ENCODE measurements at regions not wholly inside any gene's neighbourhood (a gene's known extent, or its start where the extent isn't known, plus 50 kb on each side); places are given as distances from the start of the nearest gene placed in this dataset.
"Not testable (repeated sequence)": the region's sequence is repeated elsewhere in the genome, so short reads cannot be mapped to it uniquely, and the experiment has no call there.

DNA sequence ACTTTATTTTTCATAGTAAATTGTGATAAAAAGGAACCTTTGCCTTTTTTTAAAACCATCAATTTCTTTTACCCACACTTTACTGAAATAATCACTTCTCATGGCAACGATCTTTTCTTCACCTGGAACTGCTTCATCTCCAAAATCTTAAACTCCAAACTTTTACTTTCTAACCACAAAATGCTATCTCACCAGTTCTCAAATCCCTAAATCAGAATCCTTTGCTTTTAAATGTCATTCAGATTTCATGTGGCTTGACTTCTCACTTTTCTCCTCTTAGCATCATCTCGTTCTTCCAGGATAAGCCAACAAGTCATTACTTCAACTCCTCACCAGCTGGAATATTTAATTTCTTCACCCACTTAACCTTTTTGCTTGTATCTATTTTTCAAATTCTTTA is 284.3 kb upstream of the RASGEF1B start:
- DNase-seq: no peak

DNA sequence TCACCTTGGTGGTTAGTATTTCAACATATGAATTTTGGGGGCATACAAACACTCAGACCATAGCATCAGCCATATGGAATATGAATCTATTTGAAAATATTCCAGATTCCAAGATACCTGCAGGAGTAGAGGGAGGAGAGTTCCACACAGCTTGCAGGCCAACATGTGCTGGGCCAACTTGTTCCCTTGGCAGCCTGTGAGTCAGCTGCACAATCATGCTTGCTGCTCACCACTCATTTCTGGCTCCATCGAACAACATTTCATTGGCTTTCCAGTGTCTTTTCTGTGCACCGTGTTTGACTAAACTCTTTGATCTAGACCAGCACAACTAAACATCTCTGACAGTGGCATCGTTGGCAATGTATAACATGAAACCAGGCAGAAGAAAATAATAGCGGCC is 282.5 kb upstream of the RASGEF1B start:
- DNase-seq: no peak

DNA sequence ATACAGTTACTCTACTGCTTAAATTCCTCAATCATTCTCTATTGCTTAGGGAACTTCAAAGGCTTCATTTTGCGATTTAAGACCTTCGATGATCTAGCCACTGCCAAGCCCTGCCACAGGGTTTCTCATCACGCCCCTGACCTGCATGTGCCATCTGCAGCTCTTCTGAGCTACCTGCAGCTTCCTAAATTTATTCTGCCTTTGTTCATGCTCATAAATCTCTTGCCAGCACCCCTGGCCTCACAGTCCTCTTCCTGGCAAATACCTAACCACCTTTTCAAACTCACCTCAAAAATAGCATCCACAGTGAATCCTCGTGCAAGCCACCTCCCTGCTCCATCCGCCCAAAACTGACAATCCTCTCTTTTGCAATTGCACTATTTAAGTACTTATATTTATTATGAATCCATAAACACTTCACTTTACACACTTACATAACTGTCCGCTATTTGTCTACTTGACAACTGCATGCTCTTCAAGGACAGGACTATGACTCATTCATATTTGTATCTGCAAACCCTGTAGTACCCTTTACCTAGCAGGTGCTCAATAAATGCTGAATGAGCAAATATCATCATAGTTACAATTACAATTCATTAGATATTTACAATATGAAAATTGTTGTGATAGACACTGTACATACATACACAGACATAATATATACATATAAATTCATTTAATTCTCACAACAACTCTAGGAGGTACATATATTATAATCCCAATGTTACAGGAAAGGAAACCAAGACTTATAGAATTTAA is 280.0 kb upstream of the RASGEF1B start:
- no peak for DNase-seq

DNA sequence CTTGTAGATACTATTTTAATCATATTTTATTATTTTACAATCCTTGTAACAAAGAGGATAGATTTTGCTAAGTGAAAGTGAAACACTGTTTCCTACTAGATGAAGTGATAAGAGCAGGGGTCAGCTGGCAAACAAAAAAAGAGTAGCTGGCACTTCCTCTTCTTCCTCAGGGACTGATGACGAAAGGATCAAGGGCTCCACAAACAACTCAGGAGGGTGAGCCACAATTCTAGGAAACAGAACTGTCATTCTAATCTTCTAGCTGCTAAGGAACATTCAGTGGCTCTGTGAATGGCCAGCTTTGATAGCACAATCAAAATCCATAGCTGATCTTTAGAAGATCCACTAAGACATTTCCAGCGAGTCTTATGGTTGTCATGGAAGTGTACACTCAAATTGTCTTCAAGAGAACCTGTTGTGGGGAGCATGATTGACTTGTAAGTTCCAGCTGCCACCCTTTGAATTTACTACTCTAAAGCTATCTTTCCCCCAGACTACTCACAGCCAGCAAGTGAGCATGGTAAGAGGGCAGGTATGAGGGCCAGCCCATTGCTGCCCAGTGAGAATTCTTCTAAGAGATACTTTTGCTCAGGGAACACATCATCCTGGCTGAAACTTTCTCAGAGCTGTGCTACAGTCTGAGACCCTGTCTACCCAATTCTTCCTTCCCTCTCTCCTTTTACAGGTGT is 275.7 kb upstream of the RASGEF1B start:
- DNase-seq: no peak

DNA sequence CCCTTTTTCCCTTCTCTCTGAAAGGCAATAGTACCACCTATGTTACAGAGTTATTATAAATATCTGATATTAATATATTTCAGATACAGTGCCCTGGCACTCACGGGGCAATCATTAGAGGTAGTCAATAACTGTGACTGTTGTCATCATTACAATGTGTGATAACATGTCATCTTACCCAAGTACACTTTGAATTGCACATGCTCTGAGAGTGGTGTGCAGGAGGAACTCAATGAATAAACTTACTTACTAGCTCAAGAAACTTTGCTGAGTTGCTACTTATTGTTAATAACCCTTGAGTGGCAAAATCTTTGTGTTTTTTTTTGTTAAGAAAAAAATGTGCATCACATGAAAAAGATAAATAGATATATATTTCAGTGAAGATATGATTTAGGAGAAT is 275.1 kb upstream of the RASGEF1B start:
- DNase-seq: no peak

DNA sequence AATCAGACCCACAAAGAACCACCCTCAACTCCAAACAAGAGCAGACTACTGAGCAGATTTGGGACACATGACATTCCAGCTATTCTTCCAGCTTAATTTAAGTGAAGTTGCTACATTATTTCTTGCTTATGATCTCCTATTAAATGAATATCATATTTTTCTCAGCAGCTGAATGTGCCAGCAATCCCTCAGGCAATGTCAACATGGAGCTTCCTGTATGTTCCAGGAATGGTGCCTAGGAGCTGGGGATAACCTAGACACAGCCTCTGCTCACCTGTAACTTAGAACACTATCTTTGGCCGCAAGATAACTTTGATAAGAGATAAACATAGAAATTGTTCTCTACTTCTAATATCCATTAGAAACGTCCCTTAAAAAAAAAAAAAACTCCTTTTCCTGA is 274.4 kb upstream of the RASGEF1B start:
- DNase-seq: no peak

DNA sequence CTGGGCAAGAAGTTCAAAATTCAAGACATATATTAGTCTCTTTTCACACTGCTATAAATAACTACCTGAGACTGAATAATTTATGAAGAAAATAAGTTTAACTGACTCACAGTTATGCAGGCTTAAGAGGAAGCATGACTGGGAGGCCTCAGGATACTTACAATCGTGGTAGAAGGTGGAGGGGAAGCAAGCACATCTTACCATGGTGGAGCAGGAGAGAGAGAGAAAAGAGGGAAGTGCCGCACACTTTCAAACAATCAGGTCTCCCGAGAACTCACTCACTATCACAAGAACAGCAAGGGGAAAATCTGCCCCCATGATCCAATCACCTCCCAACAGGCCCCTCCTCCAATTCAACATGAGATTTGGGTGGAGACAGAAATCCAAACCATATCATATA is 273.3 kb upstream of the RASGEF1B start:
- DNase-seq: no peak

DNA sequence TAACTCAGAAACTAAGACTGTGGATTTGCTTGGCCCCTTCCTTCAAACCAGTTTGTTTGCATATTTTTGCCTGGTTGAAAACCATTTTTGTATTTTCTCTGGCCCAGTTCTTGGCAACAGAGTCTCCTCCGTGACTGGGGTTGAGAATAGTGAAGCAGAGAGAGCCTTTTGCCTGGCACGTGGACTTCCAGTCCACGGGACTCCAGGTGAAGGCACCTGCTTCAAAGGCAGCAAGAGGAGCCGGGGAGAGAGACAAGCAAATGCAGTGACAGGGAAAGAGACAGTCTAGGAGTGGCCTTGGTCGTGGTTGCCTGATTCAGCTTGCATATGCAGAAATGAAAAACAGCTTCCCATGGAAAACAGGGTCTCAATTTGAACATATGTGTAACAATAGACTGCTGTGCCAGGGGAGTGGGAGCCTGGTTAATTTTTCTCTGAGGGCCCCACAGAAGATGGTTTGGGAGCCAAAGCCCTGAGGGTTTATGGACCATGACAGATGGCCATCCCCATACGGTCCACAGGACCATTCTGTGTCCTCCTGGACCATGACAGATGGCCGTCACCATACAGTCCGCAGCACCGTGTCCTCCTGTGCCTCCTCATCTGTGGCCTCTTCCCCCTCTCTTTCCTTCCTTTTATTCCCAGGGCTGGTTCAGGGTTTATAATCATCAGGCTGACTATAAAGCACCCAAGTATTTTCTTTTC is 272.2 kb upstream of the RASGEF1B start:
- DNase-seq: no peak

DNA sequence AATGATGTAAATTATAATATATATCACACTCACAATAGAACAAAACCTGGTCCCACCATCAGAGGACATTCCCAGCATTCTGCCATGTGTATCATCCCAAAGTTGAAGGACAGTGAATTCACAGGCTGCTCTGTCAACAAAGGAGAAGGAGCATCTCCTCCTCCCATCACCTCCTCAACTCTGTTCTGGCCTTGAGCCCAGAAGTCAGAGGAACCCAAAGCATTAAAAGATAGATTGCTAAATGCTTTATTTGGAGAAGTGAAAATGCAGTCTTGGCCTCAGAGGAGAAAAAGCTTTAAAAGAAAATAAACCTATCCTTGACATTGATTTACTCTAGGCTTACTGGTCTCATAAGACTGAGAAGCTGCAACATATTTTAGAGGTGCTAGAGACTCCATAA is 268.8 kb upstream of the RASGEF1B start:
- no peak for DNase-seq

DNA sequence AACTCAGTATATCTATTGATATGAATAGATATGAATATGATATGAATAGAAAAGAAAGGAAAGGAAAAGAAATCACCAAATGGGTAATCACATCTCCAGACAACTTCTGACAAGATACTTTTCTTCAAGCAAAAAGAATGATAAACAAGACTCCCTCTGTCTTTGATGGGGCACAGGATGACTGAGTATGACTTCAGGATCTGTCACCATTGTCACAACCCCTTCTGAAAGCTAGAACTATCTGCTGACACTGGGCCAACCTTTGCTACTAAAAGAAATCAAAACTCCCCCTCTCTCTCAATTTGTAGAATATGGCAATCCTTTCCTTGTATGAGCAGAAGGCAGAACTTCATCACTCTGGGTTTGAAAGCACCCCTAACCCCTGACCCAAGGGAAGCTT is 267.2 kb upstream of the RASGEF1B start:
- DNase-seq: no peak

DNA sequence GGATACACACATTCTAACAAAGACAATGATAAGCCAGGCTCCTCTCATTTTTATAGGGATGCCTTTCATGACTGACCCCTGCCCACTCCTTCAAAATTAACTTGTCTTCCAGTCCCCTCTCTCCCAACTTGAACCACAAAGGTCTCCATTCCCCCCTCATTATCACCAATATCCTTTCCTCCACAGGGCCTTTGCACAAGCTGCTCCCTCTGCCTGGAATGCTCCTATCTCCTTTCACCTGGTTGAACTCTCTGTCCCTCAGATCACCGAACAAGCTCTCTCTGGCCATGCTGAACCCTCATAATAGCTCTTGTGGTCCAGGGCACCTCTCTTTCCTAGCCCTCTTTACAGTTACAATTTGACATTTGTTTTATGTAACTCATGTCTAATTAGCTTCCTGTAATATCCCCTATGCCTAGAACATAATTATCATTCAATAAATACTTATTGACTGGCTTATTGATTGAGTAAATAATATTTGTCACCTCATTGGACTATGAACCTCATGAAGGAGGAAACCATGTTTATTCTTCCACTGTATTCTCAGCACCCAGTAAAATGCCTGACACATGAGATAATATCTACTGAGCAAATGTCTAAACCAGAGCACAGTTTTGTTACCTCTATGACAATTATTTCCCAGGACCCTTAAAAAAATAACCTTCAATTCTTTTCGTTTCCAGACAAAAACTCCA is 266.3 kb upstream of the RASGEF1B start:
- no peak for DNase-seq

DNA sequence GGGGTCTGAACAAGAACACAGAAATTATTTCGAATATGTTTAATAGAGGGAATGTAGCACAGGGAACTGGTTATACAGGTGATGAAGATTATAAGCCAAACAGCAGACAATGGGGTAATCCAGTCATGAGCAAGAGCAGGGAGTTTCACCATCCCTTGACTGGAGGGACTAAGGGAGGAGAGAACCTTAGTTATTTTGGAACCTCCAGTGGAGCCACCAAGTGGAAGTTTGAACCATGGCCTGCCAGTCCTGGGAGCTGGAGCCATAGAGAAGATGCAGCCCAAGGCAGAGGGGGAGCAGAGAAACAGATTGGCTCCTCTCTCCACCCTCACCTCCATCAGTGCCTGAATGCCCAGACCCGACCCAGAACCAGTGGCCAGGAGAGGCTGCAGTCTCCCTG is 264.6 kb upstream of the RASGEF1B start:
- no peak for DNase-seq

DNA sequence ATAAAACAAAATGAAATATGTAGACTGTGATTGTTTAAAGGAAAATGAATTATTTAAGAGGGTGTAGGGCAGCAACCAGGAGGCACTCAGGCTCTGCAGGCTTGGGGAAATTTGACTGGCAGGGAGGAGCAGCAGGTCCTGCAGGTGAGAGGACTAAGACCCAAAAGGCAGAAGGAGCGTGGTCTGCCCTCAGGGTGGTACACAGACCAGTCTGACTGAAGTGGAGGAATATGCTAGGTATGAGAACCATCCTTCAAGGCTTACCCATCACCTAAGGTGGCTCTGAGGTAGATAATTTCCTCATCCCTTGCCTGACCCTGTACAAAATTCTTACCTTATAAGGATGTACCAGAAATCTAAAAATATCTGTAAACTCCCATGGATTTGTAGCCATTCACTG is 261.3 kb upstream of the RASGEF1B start:
- DNase-seq: no peak

DNA sequence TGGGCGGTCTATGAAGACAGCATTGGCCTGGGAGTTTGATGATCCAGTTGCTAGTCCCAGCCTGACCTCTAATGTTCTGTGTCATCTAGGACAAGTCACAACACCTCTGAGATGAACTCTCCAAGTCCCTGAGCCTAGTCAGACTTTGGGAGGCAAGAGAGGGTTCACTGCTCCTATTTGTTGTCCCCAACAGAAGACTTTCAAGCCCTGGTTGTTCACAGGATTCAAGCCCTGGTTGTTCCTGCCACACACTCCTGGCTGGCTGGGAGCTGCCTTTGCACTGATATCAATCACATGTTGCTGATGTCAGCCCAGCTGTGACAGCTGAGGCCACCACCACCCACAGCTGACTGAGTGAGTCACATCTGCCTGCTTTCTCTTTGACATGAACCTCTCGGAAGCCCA is 253.2 kb upstream of the RASGEF1B start:
- peak in 3 of 5 donors; percentile 5 to 54 (median 6) for DNase-seq

DNA sequence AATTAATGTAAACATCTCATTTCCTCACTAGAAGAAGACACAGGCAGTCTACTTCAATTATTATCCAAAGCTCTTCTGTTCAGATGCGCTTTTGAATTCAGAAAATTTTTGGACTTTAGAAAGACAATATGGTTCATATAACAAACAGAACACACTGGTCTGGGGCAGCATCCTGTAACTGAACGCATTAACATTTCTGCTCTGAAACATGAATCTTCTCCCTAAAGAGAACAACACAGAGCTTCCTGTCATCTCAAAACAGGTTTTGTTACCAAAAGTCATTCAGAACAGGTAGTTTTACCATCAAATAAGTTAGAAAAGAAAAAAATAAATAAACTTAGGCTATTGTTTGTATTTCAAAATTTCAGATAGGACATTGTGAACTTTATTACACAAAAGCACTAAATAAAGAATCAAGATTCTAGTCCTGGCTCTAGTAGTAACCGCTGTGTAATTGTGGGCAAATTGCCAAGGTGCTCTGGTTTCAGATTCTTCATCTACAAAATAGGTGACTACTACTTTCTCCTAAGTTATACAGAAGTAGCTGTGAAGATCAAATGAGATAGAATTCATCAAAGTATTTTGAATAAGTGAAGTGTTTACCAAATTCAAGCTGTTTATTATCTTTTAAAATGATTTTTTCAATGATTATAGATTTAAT is 252.3 kb upstream of the RASGEF1B start:
- DNase-seq: peak in 1 of 5 donors; percentile 8

DNA sequence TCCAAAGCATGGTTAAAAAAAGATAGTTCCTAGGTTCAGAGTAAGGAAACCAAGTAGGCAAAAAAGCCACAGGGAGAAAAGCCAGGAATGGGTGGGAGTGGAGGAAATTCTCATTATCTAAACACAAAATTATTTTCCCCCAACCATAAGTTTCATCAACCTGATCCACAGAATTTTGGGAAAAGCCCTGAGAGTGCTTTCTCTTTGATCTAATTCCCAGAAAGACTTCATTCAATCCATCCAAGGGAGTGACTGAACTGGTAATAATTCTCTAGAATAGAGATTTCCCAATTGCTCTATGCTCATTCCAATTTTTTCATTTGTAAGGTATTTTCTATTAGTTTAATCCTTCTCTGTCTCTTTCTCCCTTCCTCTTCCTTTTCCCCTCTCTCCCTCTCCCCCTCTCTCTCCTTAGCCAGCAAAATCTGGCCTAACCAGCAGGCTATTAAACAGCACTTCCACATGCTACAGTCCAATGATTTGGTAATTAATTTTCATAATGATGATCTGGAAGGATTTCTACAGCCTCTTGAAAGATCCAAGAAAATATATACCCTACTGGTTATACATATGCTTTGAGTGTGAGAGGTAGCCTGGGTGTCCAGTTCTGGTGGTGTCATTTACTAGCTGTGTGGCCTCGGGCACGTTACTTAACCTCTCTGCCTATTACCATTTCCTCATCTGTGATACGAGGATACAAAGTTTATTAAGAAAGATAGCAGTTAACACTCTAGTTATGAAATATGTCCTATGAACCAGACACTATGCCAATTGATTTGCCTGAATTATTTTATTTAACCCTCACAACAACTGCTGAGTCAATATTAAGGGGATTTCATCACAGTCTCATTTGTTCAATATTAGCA is 251.5 kb upstream of the RASGEF1B start:
- no peak for DNase-seq

DNA sequence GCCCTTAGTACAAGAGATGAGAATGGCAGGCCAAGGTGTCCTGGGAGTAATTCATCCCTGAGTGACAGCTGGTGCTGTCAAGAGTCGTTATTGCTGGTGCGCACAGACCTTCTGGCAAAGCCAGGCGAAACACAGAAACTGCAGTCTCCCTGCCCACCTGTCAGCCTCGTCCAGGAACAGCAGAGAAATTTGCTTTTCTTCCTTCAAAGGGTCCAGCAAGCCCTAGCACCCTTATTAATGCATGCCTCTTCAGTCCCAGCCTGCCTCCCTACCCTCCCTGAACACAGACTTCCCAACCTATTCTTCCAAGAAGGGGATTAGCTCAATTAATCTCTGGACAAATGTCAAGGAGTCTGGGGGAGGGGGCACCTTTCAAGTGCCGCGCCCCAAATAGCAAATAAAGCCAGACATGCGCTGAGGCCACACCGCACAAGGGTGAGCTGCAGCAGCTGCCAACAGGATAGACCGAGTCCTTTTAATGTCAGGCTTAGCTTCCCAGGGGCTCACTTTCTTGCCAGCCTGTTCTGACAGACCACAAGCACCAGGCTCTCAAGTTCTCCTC is 250.7 kb upstream of the RASGEF1B start:
- no peak for DNase-seq

DNA sequence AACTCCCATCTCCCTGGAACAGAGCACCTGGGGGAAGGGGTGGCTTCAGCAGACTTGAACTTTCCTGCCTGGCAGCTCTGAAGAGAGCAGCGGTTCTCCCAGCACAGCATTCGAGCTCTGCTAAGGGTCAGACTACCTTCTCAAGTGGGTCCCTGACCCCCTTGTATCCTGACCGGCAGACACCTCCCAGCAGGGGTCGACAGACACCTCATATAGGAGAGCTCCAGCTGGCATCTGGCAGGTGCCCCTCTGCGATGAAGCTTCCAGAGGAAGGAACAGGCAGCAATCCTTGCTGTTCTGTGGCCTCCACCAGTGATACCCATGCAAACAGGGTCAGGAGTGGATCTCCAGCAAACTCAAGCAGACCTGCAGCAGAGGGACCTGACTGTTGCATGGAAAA is 244.1 kb upstream of the RASGEF1B start:
- DNase-seq: no peak

DNA sequence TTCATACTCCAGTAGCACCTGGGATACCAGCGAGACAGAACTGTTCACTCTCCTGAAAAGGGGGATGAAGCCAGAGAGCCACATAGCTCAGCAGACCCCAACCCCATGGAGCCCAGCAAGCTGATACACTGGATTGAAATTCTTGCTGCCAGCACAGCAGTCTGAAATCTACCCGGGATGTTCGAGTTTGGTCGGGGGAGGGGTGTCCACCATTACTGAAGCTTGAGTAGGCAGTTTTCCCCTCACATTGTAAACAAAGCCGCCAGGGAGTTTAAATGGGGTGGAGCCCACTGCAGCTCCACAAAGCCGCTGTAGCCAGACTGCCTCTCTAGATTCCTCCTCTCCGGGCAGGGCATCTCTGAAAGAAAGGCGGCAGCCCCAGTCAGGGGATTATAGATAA is 243.7 kb upstream of the RASGEF1B start:
- not testable (repeated sequence) for DNase-seq

DNA sequence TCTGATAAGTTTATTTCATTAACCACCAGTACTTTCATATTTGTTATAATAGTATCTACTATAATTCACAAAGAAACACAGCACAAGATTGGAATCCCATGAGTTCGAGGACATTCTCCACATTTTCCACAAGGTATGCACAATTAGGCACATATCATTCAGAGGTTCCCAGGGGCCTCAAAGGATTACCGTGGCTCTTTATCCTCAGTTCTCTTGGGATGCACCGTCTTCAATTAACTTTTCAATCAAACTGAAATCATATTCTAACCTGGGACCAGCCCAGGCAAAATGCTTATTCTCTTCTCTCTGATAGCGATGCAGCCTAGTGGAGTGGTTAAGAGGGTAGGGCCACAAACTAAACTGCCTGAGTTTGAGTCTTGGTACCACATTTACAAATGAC is 242.6 kb upstream of the RASGEF1B start:
- DNase-seq: no peak

DNA sequence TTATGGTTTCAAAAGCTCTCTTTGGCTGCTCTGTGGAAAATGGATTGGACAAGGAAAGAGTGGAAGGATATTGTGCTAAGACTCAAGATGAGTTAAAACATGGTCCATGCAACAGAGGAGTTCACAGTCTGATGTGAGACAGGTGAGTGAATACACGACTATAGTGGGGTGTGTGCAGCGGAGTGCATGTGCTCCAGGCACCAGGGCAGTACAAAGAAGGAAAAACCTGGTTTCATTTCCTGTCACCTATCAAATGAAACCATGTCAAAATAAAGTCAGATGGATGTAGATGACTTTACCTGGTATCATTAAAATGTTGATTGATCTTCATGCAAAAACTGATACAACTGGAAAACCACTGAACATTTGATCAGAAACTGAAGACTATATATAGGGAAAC is 241.0 kb upstream of the RASGEF1B start:
- no peak for DNase-seq
